ENCODE measurements at regions not wholly inside any gene's neighbourhood (a gene's known extent, or its start where the extent isn't known, plus 50 kb on each side); places are given as distances from the start of the nearest gene placed in this dataset.

- no peak for FAIRE-seq
Observed at GRCh38 chr15:37165395-37165794, 65.0 kb upstream of the MEIS2 start.

GRCh38 chr15:37166402-37166801 is 66.1 kb upstream of the MEIS2 start:
- no peak for FAIRE-seq

DNA sequence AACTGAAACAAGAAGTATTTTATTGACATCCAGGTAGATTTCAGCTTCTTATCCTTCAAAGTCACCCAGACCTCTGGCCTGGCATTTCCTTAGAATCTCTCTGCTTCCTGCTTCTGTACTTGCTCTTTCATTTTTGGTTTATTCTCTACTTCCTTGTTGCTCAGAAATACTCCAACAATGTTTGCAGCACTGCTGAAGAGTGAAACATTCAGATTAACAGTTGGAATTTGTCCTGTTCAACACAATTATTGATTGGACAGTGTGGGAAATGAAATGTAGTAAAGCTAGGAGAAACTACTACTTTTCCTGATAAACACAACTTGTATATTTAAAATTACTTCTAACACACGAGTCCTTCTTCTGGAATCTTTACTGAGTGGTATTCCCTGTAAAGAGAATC is 81.0 kb upstream of the MEIS2 start:
- no peak for FAIRE-seq

- FAIRE-seq, result no peak
Observed at GRCh38 chr15:37199545-37199944, 99.2 kb upstream of the MEIS2 start.

DNA sequence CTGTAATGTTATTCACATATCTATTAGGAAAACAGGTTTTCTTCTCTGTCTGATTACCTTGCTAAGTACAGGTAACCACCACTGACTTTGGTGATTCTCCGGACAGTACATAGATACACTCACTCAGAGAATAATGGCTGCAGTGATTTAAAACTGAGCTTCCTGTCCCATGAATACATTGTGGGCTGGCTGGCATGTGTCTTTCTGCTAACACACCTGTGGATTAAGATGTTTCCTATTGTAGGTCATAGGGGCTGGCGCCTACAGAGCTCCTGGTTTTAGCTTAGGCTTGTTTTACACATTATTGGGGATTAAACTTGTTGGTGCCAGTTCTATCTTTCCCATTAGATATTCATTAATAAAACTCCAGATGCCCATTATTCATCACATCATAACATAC is 102.7 kb upstream of the MEIS2 start:
- no peak for FAIRE-seq

DNA sequence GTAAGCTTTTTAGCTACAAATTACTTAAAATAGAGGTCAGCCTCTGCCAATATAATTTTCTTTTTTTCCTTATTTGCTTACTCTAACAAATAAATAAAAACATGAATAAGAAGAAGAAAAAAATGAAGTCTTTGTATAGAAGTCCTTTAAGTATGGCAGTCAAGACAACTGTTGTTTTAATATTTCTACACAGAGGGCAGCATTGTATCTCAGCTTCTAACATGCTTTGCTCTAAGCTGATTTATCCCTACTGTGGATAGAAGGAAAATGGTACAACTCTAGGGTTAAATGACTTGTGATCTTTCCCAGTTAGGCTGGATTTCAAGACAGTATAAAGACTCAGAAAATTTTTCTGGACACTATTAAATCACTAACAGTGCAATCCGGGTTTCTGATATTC is 104.3 kb upstream of the MEIS2 start:
- no peak for FAIRE-seq

GRCh38 chr15:37206690-37207089 is 106.3 kb upstream of the MEIS2 start:
- FAIRE-seq, result no peak

- no peak for FAIRE-seq
Observed at GRCh38 chr15:37208146-37209040, 108.0 kb upstream of the MEIS2 start.

GRCh38 chr15:37209041-37209363 is 108.7 kb upstream of the MEIS2 start:
- no peak for FAIRE-seq

DNA sequence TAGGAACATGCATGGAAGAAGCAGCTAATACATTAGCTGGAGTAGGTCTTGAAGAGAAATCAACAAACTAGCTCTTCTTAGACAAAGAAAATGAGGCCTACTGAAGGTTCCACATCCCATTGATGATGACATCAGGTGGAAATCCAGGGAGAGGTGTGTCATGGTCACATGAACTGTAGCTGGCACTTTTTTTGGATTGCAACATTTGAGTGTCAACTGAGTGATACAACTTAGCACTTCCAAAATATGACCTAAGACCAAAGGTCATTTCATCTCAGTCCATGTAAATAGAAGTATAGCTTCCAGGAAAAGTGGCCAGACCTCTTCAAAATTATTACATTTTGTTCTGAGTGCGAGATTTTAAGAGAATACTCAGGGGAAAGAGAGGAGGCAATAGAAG is 117.2 kb upstream of the MEIS2 start:
- no peak for FAIRE-seq

GRCh38 chr15:37218351-37218916 is 118.1 kb upstream of the MEIS2 start:
- no peak for FAIRE-seq

DNA sequence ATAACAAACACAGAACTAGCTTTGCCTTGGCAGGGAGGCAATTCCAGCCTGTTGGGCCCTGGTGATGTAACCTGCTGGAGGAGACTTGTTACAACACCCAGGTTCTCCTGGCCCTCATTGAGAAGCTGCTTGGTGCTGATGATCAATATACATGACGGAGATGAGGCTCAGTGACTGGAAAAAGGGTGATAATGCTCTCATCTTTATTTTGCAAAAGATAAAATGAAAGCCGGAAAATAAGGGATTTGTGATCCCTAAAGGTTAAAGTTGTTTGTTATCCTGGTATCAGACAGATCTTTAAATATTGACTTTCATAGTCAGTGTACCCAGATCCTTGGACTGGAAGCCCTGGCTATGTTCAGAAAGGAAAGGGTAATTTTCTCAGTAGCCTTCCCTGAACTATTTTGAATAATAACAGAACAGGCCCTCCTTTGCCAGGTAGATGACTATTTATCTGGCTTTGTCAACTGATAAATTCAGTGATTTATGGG is 118.9 kb upstream of the MEIS2 start:
- FAIRE-seq, result no peak

DNA sequence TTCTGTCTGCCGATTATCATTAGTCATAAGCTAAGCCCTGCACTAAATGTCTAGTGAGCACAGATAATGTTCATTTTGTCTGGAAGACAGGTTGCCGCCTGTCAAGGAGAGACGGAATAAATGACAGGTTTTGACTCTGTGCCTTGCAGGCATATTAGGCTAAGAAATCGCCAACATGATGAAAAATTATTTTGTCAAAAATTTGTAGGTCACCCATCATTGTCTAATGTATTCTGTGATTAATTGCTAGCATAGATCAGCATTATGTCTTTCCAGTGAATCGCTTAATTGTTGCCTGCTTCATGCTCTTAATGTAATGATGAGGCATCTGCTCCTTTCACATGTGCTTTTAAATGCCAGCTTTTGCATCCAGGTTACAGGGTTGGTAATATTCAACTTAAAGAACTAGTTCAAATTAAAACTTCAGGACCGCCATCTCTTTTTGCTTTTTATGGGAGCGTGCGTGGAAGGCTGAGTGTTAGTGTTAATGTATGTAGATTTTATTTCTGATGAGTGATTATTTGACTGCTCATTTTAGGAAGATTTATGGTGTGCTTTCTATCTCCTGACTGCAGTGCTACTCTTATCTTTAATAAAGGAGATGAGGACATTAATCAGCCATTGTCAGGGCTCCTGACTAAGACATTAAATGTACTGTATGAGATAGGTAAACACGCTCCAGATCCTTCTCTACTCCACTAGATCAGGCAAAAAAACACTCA is 120.8 kb upstream of the MEIS2 start:
- no peak for FAIRE-seq

- no peak for FAIRE-seq
Observed at GRCh38 chr15:37221671-37222145, 121.4 kb upstream of the MEIS2 start.

GRCh38 chr15:37223089-37223488 is 122.7 kb upstream of the MEIS2 start:
- no peak for FAIRE-seq

GRCh38 chr15:37229855-37230619 is 129.7 kb upstream of the MEIS2 start:
- no peak for FAIRE-seq

DNA sequence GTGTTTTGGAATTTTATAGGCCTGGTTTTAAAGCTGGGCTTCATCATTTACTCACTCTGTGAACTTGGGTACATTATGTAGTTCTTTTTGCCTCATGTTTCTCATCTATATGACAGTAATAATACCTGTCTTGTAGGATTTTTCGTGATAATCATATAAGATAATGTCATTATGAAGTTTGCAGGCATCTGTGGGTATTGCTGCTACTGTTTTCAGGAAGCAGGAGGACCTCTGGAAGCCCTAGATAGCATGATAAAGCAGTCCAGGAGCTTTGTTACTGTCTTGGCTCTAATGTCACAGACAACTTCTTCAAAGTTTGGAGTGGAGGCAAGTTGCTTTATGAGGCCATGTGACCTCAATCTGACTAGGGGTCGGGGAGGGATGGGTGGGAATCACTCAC is 145.0 kb upstream of the MEIS2 start:
- FAIRE-seq, result no peak

DNA sequence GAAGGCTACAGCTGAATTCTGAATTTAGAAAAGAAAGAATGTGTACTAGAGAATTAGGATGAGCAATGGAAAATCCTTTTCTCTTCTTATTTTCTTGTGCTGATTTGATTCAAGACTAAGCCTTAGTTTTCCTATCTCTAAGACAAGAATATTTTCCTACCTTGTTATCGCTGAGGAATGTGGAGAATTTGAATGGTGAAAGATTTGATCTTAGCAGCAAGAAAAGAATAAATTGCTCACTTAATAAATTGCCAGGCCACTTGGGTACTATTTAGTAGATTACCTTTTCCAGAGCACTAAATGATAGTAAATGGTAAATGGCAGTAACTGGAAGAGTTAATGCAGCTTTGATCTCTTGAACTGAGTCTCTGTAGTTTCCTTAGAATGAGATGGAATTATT is 145.7 kb upstream of the MEIS2 start:
- no peak for FAIRE-seq

DNA sequence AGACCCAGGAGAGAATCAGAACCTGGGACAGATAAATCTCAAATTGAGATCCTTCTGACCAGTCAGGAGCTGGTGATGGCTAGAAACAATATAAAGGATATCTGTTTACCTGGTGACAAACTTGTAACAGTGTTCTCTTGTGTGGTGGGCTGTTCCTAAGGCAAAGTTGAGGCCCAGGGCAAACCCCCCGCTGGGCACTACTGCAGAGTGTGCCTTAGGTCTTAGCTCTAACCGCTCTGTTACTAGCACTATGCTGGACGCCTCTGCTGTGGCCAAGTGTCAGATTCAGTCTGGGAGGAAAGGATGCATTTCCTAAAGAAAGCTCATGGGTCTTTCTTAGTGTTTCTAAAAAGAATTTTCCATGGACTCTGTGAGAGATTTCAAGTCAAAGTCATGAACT is 146.5 kb upstream of the MEIS2 start:
- no peak for FAIRE-seq

DNA sequence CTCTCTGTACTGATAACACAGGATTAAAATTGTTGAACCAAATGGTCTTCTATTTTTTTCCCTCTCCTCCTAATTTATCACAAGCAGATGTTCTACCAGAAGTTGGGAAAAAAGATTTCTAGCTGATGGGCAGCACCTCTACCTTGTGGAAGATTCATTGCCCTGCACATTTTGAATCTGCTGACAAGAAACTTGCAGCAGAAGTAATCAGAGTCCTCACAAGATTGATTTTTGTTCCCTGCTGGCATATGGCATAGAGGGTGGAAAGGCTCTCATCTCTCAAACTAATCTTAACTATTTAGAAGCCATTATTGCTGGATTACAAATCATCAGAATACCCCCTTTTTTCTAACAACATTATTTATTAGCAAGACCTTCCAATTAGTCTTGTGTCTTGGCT is 148.9 kb upstream of the MEIS2 start:
- FAIRE-seq, result no peak

DNA sequence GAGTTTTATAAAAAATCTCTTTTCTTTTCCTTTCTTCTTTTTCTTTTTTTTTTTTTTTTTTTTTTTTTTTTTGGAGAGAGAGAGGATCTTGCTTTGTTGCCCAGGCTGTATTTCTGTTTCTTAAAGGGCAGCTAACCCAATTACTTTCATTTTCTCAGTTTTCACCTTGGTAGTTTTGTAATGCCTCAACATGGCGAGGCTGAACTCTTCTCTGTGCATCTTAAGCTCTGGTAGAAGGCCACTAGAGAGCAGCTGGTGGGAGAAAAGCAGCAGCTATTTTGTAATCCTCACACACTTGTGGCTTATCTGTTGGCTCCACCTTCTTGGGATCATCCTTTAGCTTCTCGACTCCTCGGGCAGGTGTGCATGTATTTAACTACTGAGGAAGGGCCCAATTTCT is 152.2 kb upstream of the MEIS2 start:
- FAIRE-seq, result no peak

DNA sequence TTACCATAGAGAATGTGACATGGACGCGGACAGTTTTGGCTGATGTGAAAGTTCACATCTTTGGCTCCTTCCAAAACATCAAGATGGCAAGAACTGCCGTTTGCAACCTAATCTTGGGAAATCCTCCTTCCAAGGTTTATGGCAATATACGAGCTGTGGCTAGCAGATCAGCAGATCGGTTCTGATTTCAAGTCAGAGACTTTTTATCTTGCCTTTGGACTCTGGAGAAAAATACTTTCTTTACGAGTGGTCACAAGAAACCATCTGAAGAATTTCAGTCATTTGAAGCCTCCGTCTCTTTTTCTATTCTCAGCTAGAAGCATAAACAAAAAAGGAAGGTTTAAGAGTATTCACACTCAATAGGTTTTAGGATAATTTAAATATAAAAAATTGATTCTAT is 153.5 kb upstream of the MEIS2 start:
- FAIRE-seq, result no peak

GRCh38 chr15:37260255-37260654 is 159.9 kb upstream of the MEIS2 start:
- no peak for FAIRE-seq

Measured in colon (tissue), 2 donors.